MCF 10A (cell line): ENCODE measurements at regions not wholly inside any gene's neighbourhood (a gene's known extent, or its start where the extent isn't known, plus 50 kb on each side); places are given as distances from the start of the nearest gene placed in this dataset.

Experiments
- BruUV-seq: library from RNA; stranded (reverse); fragments of 400-500 nt; replicated peaks from 2 replicates; lab custom pipeline; 2021; lab: Mats Ljungman, UMichigan
- CTCF ChIA-PET: fragments of 300-600 bp; sonication (Branson Sonifier 250); formaldehyde crosslinking; extraction: SDS; loops from one replicate; lab custom pipeline; 2021; ENCODE audit warnings: antibody characterized with exemption, inconsistent platforms; lab: Yijun Ruan, JAX
- POLR2A ChIA-PET: fragments of 300-600, 350-650 bp; sonication (Branson Sonifier 250); formaldehyde crosslinking; extraction: SDS; loops from one replicate; lab custom pipeline; 2020; ENCODE audit warnings: antibody characterized with exemption, inconsistent platforms; lab: Yijun Ruan, JAX
- DNase-seq: peaks from one replicate; pipeline ENCODE4 v3.0.0-alpha.2; 2018; ENCODE audit not compliant: unreplicated experiment
- H3K27ac Mint-ChIP-seq: one replicate; pipeline ENCODE4 v1.8.0; 2022; ENCODE audit warnings: mild to moderate bottlenecking, low read depth, mixed read lengths; ENCODE audit not compliant: unreplicated experiment
- H3K27me3 Mint-ChIP-seq: one replicate; pipeline ENCODE4 v1.8.0; 2022; ENCODE audit warnings: mixed read lengths; ENCODE audit not compliant: insufficient read depth, unreplicated experiment
- H3K36me3 Mint-ChIP-seq: one replicate; pipeline ENCODE4 v1.8.0; 2022; ENCODE audit warnings: mild to moderate bottlenecking, moderate library complexity, mixed read lengths; ENCODE audit not compliant: insufficient read depth, unreplicated experiment
- H3K4me1 Mint-ChIP-seq: one replicate; pipeline ENCODE4 v1.8.0; 2022; ENCODE audit warnings: mixed read lengths; ENCODE audit not compliant: insufficient read depth, unreplicated experiment
- H3K4me3 Mint-ChIP-seq: one replicate; pipeline ENCODE4 v1.8.0; 2022; ENCODE audit warnings: mild to moderate bottlenecking, moderate library complexity, mixed read lengths; ENCODE audit not compliant: unreplicated experiment
- H3K9me3 Mint-ChIP-seq: one replicate; pipeline ENCODE4 v1.8.0; 2022; ENCODE audit warnings: mixed read lengths; ENCODE audit not compliant: unreplicated experiment
- CTCF ChIP-seq: fragments of 200-600 bp; IDR thresholded peaks from one replicate; pipeline ENCODE4 v1.8.0; 2022; ENCODE audit warnings: antibody characterized with exemption, mild to moderate bottlenecking; ENCODE audit not compliant: unreplicated experiment
- intact Hi-C: fragments of 100-400 bp; cut with micrococcal nuclease; formaldehyde crosslinking; loops from 2 replicates; pipeline ENCODE4 v1.14.1; 2022

- no peak for DNase-seq
- Mint-ChIP-seq H3K36me3 (no peaks in the 10 kb centered on the region), H3K4me1 (no peaks in the 10 kb centered on the region), H3K9me3 (no peaks in the 10 kb centered on the region), H3K4me3 (no peak overlapping the region), H3K27me3 (peaks cover 45% of the 10 kb centered on the region), H3K27ac (no peak overlapping the region)
- ChIA-PET POLR2A (no interaction called here), CTCF (no interaction called here)
- TF ChIP-seq CTCF: no peak
- BruUV-seq: no TSS peak
- intact Hi-C loops: no loop called here
These were observed 264.2 kb downstream of the SEC23IP start for GRCh38 chr10:120156614-120157274.

- no TSS peak for BruUV-seq
- POLR2A ChIA-PET: no interaction called here
These were observed 268.6 kb downstream of the SEC23IP start for GRCh38 chr10:120161111-120161510.

GRCh38 chr10:120162471-120162870 lies 269.9 kb downstream of the SEC23IP start:
- Mint-ChIP-seq H3K27me3 (peaks cover 38% of the 10 kb centered on the region), H3K27ac (no peak overlapping the region), H3K4me1 (no peaks in the 10 kb centered on the region), H3K36me3 (no peaks in the 10 kb centered on the region), H3K4me3 (no peak overlapping the region), H3K9me3 (no peaks in the 10 kb centered on the region)
- CTCF ChIA-PET: interaction anchor here (0.6 to 0.8 kb wide), 2 partner anchors 9 to 573 kb away, joined by 3 read pairs; no protein-coding TSS in a partner anchor
- TF ChIP-seq CTCF: no peak
- POLR2A ChIA-PET: no interaction called here
- no peak for DNase-seq
- intact Hi-C loops: no loop called here
- no TSS peak for BruUV-seq

More at GRCh38 chr10:120161111-120161510, 268.6 kb downstream of the SEC23IP start:
- CTCF ChIA-PET: interaction anchor here (0.8 kb wide), 1 partner anchor 12 kb away, joined by 3 read pairs; no protein-coding TSS in a partner anchor
- no peaks in the 10 kb centered on the region for H3K4me1 Mint-ChIP-seq
- H3K27me3 Mint-ChIP-seq: peaks cover 38% of the 10 kb centered on the region
- TF ChIP-seq CTCF: no peak
- H3K4me3 Mint-ChIP-seq: no peak overlapping the region
- peak; percentile 10 for DNase-seq
- intact Hi-C loops: no loop called here
- no peaks in the 10 kb centered on the region for H3K9me3 Mint-ChIP-seq
- H3K36me3 Mint-ChIP-seq: no peaks in the 10 kb centered on the region
- no peak overlapping the region for H3K27ac Mint-ChIP-seq

GRCh38 chr10:120172356-120172755 lies 279.8 kb downstream of the SEC23IP start:
- intact Hi-C loops: no loop called here
- Mint-ChIP-seq H3K36me3 (no peaks in the 10 kb centered on the region), H3K4me1 (no peaks in the 10 kb centered on the region), H3K27me3 (peaks cover 52% of the 10 kb centered on the region), H3K9me3 (no peaks in the 10 kb centered on the region), H3K4me3 (no peak overlapping the region), H3K27ac (no peak overlapping the region)
- no peak for TF ChIP-seq CTCF
- CTCF ChIA-PET: interaction anchor here (0.6 to 1.2 kb wide), 2 partner anchors 11 to 724 kb away, joined by 3 read pairs; no protein-coding TSS in a partner anchor
- POLR2A ChIA-PET: no interaction called here
- DNase-seq: peak; percentile 4
- no TSS peak for BruUV-seq
